Neuronal stem cell (in vitro differentiated cells): ENCODE measurements at regions not wholly inside any gene's neighbourhood (a gene's known extent, or its start where the extent isn't known, plus 50 kb on each side); places are given as distances from the start of the nearest gene placed in this dataset.

Source experiments
- DNase-seq: peaks from one replicate; pipeline ENCODE4 v3.0.0-alpha.2; 2013; ENCODE audit warnings: low spot score
- H2AFZ ChIP-seq: one replicate; pipeline ENCODE4 v1.6.1; 2013; ENCODE audit warnings: mild to moderate bottlenecking, low read length, inconsistent platforms
- H2AK5ac ChIP-seq: 2 replicates; pipeline ENCODE4 v1.6.1; 2013; ENCODE audit warnings: low read depth, mild to moderate bottlenecking, inconsistent platforms, low read length, moderate library complexity, mixed read lengths
- H2BK120ac ChIP-seq: 2 replicates; pipeline ENCODE4 v1.6.1; 2013; ENCODE audit warnings: low read depth, mild to moderate bottlenecking, inconsistent platforms, low read length, moderate library complexity, mixed read lengths
- H2BK12ac ChIP-seq: one replicate; pipeline ENCODE4 v1.6.1; 2013; ENCODE audit warnings: low read length, inconsistent platforms
- H2BK15ac ChIP-seq: 2 replicates; pipeline ENCODE4 v1.6.1; 2013; ENCODE audit warnings: mild to moderate bottlenecking, low read length, inconsistent platforms, mixed read lengths
- H2BK5ac ChIP-seq: one replicate; pipeline ENCODE4 v1.6.1; 2013; ENCODE audit warnings: inconsistent platforms, mild to moderate bottlenecking, low read length, moderate library complexity
- H3K14ac ChIP-seq: one replicate; pipeline ENCODE4 v1.6.1; 2013; ENCODE audit warnings: low read length, inconsistent platforms
- H3K18ac ChIP-seq: 2 replicates; pipeline ENCODE4 v1.6.1; 2013; ENCODE audit warnings: low read length, inconsistent platforms
- H3K23ac ChIP-seq: 2 replicates; pipeline ENCODE4 v1.6.1; 2013; ENCODE audit warnings: low read depth, mild to moderate bottlenecking, mixed read lengths, low read length, inconsistent platforms; ENCODE audit not compliant: poor library complexity
- H3K27ac ChIP-seq: replicated peaks from 3 replicates; pipeline ENCODE4 v1.5.1; 2013; ENCODE audit warnings: low read length, inconsistent platforms
- H3K27me3 ChIP-seq, 3 experiments: 2 replicates each; pipeline ENCODE4 v1.6.1; 2013; ENCODE audit warnings: low read length in 3 of 3, mild to moderate bottlenecking in 2 of 3, inconsistent platforms in 1 of 3, low read depth in 1 of 3, mixed read lengths in 1 of 3, moderate library complexity in 1 of 3; ENCODE audit not compliant: control insufficient read depth in 3 of 3, insufficient read depth in 3 of 3
- H3K36me3 ChIP-seq, 2 donors: replicated peaks in 1 of 2; 2 replicates each; pipeline ENCODE4 v1.6.1; 2013; ENCODE audit warnings: low read length in 2 of 2; ENCODE audit not compliant: control insufficient read depth in 2 of 2, insufficient read depth in 2 of 2
- H3K4ac ChIP-seq: 2 replicates; pipeline ENCODE4 v1.6.1; 2013; ENCODE audit warnings: inconsistent platforms, mild to moderate bottlenecking, low read length, moderate library complexity
- H3K4me1 ChIP-seq, 2 donors: 1 replicate in 1 of 2; 2 replicates in 1 of 2; pipeline ENCODE4 v1.6.1; 2013; ENCODE audit warnings: low read length in 2 of 2, low read depth in 1 of 2; ENCODE audit not compliant: control insufficient read depth in 2 of 2, insufficient read depth in 1 of 2
- H3K4me2 ChIP-seq: one replicate; pipeline ENCODE4 v1.6.1; 2013; ENCODE audit warnings: mild to moderate bottlenecking, low read length, inconsistent platforms; ENCODE audit not compliant: insufficient read depth, poor library complexity, severe bottlenecking
- H3K4me3 ChIP-seq, 2 donors: 2 replicates each; pipeline ENCODE4 v1.5.1; 2013; ENCODE audit warnings: low read length in 2 of 2, mild to moderate bottlenecking in 2 of 2, inconsistent platforms in 1 of 2, moderate library complexity in 1 of 2
- H3K79me1 ChIP-seq: one replicate; pipeline ENCODE4 v1.6.1; 2013; ENCODE audit warnings: low read depth, mild to moderate bottlenecking, inconsistent platforms, low read length, moderate library complexity
- H3K9ac ChIP-seq: one replicate; pipeline ENCODE4 v1.6.1; 2013; ENCODE audit warnings: mild to moderate bottlenecking, low read depth, low read length, inconsistent platforms; ENCODE audit not compliant: poor library complexity
- H3K9me3 ChIP-seq, 2 donors: replicated peaks in 1 of 2; 2 replicates each; pipeline versions ENCODE3 to v1.6.1; 2013; ENCODE audit warnings: low read length in 2 of 2, mild to moderate bottlenecking in 2 of 2, inconsistent platforms in 1 of 2, low read depth in 1 of 2, mixed read lengths in 1 of 2, moderate library complexity in 1 of 2; ENCODE audit not compliant: control insufficient read depth in 2 of 2, insufficient read depth in 1 of 2
- H4K8ac ChIP-seq: one replicate; pipeline ENCODE4 v1.6.1; 2013; ENCODE audit warnings: low read depth, mild to moderate bottlenecking, inconsistent platforms, low read length, moderate library complexity
- H4K91ac ChIP-seq: one replicate; pipeline ENCODE4 v1.6.1; 2013; ENCODE audit warnings: low read length, low read depth, mild to moderate bottlenecking, inconsistent platforms; ENCODE audit not compliant: poor library complexity
- WGBS, 2 donors: extraction: QIAGEN DNeasy Blood & Tissue Kit; methylation state at CpG; one replicate each; pipeline ENCODE4 v1.1.7; 2013; ENCODE audit warnings: missing lambda C conversion rate in 2 of 2, mixed read lengths in 1 of 2; ENCODE audit not compliant: insufficient read length in 2 of 2, insufficient replicate concordance in 1 of 2; ENCODE audit errors: extremely low coverage in 2 of 2; 5-methylcytosine and 5-hydroxymethylcytosine counted together

GRCh38 chr6:23754197-23754596 lies 371.8 kb upstream of the NRSN1 start:
- no peak overlapping the region for H3K4me2 ChIP-seq
- no peak overlapping the region for H2AK5ac ChIP-seq
- H3K4ac ChIP-seq, result no peak overlapping the region
- no peak overlapping the region for H2BK5ac ChIP-seq
- no peak overlapping the region for H4K8ac ChIP-seq
- H2BK120ac ChIP-seq, result no peak overlapping the region
- no peak overlapping the region for H4K91ac ChIP-seq
- no peak overlapping the region for H3K23ac ChIP-seq
- H3K14ac ChIP-seq, result no peak overlapping the region
- WGBS, 2 donors, result no CpG with 5 or more reads among the region's 1 CpG
- no peak for DNase-seq
- H3K36me3 ChIP-seq, result no peaks in the 10 kb centered on the region
- no peak overlapping the region for H3K9ac ChIP-seq
- no peak overlapping the region for H3K4me3 ChIP-seq
- H2AFZ ChIP-seq, result no peak overlapping the region
- H2BK15ac ChIP-seq, result no peak overlapping the region
- H2BK12ac ChIP-seq, result no peak overlapping the region
- H3K18ac ChIP-seq, result no peak overlapping the region
- no peaks in the 10 kb centered on the region for H3K4me1 ChIP-seq
- H3K27me3 ChIP-seq, result no peaks in the 10 kb centered on the region
- H3K9me3 ChIP-seq, result no peaks in the 10 kb centered on the region
- H3K79me1 ChIP-seq, result no peaks in the 10 kb centered on the region
- H3K27ac ChIP-seq, result no peak overlapping the region

GRCh38 chr6:23775127-23775526 lies 350.9 kb upstream of the NRSN1 start:
- Histone ChIP-seq H4K8ac (no peak overlapping the region), H4K91ac (no peak overlapping the region), H3K27ac (no peak overlapping the region), H3K9me3 (no peaks in the 10 kb centered on the region), H3K4me2 (no peak overlapping the region), H2AFZ (no peak overlapping the region), H2BK12ac (no peak overlapping the region), H3K4ac (no peak overlapping the region), H3K36me3 (no peaks in the 10 kb centered on the region), H2BK5ac (no peak overlapping the region), H3K4me1 (no peaks in the 10 kb centered on the region), H2AK5ac (no peak overlapping the region), H3K14ac (no peak overlapping the region), H3K27me3 (no peaks in the 10 kb centered on the region), H3K9ac (no peak overlapping the region), H3K23ac (no peak overlapping the region), H2BK15ac (no peak overlapping the region), H3K4me3 (no peak overlapping the region), H3K18ac (no peak overlapping the region), H3K79me1 (no peaks in the 10 kb centered on the region), H2BK120ac (no peak overlapping the region)
- no CpG with 5 or more reads among the region's 5 CpGs for WGBS, 2 donors
- no peak for DNase-seq

DNA sequence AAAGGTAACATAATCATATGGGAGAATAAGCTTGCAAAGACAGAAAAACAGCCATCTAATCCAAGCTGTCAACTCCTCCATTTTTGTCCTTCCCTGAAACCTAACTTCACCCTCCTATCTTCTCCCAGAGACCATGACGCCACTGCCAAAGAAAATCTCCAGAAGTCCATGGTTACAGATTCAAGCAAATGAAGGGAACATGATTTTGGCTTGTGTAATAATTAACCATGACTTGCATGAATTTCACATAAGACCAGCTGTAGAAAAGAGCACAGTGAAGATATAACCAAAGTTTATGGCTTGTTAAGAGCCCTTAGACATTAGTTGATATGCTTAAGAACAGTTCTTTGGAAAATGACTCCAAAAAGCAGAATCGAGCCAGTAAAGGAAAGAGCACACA lies 342.1 kb upstream of the NRSN1 start:
- no peak overlapping the region for H3K4me2 ChIP-seq
- no peak overlapping the region for H3K23ac ChIP-seq
- no peaks in the 10 kb centered on the region for H3K27me3 ChIP-seq
- H2BK12ac ChIP-seq, result no peak overlapping the region
- no peaks in the 10 kb centered on the region for H3K79me1 ChIP-seq
- no peak overlapping the region for H3K18ac ChIP-seq
- DNase-seq, result no peak
- H2BK15ac ChIP-seq, result no peak overlapping the region
- H2BK5ac ChIP-seq, result no peak overlapping the region
- H3K4ac ChIP-seq, result no peak overlapping the region
- no peak overlapping the region for H3K4me3 ChIP-seq
- no peak overlapping the region for H4K8ac ChIP-seq
- no peaks in the 10 kb centered on the region for H3K9me3 ChIP-seq
- no peak overlapping the region for H2AK5ac ChIP-seq
- WGBS, 2 donors, result no CpG with 5 or more reads among the region's 2 CpGs
- H3K4me1 ChIP-seq, result peaks cover 0 to 4% of the 10 kb centered on the region in 2 donors
- H3K36me3 ChIP-seq, result no peaks in the 10 kb centered on the region
- H3K27ac ChIP-seq, result no peak overlapping the region
- no peak overlapping the region for H3K9ac ChIP-seq
- no peak overlapping the region for H3K14ac ChIP-seq
- no peak overlapping the region for H2BK120ac ChIP-seq
- no peak overlapping the region for H2AFZ ChIP-seq
- H4K91ac ChIP-seq, result no peak overlapping the region

DNA sequence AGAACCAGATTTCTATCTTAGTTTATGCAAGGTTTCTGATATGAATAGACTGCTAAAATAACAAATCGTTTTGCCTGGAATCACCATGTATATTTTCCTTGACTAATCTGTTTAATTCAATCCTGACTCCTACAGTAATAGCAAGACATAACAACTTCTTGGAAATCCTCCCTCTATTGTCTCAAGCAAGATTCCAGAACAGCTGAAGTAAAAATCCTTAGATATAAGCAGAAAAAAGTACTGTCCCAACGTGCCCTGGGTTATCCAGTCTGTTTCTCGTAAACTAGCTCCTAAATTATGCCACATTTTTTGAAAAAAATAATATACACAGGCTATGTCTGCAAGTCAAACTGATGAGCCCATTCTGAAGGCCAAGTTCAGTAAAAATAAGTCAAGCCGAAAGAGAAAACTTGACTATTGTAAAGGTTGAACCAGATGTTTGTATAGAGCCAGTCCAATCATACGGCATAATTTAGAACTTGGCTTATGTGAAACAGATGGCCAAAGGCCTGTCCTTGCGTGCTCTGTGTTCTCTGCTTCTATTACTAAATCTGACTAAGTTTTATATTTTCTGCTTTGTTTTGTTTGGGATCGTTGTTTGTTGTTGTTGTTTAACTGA lies 341.6 kb upstream of the NRSN1 start:
- H4K91ac ChIP-seq, result no peak overlapping the region
- H3K18ac ChIP-seq, result no peak overlapping the region
- H2BK12ac ChIP-seq, result no peak overlapping the region
- no peak overlapping the region for H2BK5ac ChIP-seq
- no peak overlapping the region for H3K9ac ChIP-seq
- H2BK15ac ChIP-seq, result no peak overlapping the region
- H2AK5ac ChIP-seq, result no peak overlapping the region
- H3K4me1 ChIP-seq, result peaks cover 0 to 4% of the 10 kb centered on the region in 2 donors
- H3K4me2 ChIP-seq, result no peak overlapping the region
- H3K4ac ChIP-seq, result no peak overlapping the region
- no peak for DNase-seq
- H3K36me3 ChIP-seq, result no peaks in the 10 kb centered on the region
- H2AFZ ChIP-seq, result peak overlapping the region; percentile 32
- no peak overlapping the region for H3K4me3 ChIP-seq
- no peak overlapping the region for H3K14ac ChIP-seq
- H3K9me3 ChIP-seq, result no peaks in the 10 kb centered on the region
- no peak overlapping the region for H4K8ac ChIP-seq
- H3K79me1 ChIP-seq, result no peaks in the 10 kb centered on the region
- no CpG with 5 or more reads among the region's 7 CpGs for WGBS, 2 donors
- no peak overlapping the region for H2BK120ac ChIP-seq
- H3K27ac ChIP-seq, result no peak overlapping the region
- H3K27me3 ChIP-seq, result no peaks in the 10 kb centered on the region
- no peak overlapping the region for H3K23ac ChIP-seq
